Gastrocnemius medialis (tissue), 4 donors: ENCODE measurements at regions not wholly inside any gene's neighbourhood (a gene's known extent, or its start where the extent isn't known, plus 50 kb on each side); places are given as distances from the start of the nearest gene placed in this dataset.

Source experiments
- POLR2A ChIP-seq, 2 donors: fragments of 450-650 bp; IDR thresholded peaks; one replicate each; pipeline ENCODE4 v1.6.1; 2017; ENCODE audit warnings: antibody characterized with exemption in 2 of 2, mild to moderate bottlenecking in 2 of 2, moderate library complexity in 2 of 2
- TF ChIP-seq, protein P1 (sequence below), 5 experiments: fragments of 450-650 bp in 3 of 5; fragments of 200-600 bp in 2 of 5; sonication (generic) in 2 of 5; IDR thresholded peaks in 4 of 5; conservative IDR thresholded peaks in 1 of 5; 1 replicate in 4 of 5; 2 replicates in 1 of 5; pipeline ENCODE4 v1.5.1; 2016 to 2019; ENCODE audit warnings: antibody characterized with exemption in 5 of 5, mild to moderate bottlenecking in 3 of 5, moderate library complexity in 3 of 5

- TF ChIP-seq, protein P1, sequence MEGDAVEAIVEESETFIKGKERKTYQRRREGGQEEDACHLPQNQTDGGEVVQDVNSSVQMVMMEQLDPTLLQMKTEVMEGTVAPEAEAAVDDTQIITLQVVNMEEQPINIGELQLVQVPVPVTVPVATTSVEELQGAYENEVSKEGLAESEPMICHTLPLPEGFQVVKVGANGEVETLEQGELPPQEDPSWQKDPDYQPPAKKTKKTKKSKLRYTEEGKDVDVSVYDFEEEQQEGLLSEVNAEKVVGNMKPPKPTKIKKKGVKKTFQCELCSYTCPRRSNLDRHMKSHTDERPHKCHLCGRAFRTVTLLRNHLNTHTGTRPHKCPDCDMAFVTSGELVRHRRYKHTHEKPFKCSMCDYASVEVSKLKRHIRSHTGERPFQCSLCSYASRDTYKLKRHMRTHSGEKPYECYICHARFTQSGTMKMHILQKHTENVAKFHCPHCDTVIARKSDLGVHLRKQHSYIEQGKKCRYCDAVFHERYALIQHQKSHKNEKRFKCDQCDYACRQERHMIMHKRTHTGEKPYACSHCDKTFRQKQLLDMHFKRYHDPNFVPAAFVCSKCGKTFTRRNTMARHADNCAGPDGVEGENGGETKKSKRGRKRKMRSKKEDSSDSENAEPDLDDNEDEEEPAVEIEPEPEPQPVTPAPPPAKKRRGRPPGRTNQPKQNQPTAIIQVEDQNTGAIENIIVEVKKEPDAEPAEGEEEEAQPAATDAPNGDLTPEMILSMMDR (IDR thresholded peaks at IDR 0.05 in 4 of 5, conservative IDR thresholded peaks at IDR 0.05 in 1 of 5): no peak
- no peak for TF ChIP-seq POLR2A (IDR thresholded peaks at IDR 0.05)
Observed at GRCh38 chr10:118216020-118216419, 126.1 kb downstream of the FAM204A start.
